Breast epithelium (tissue), 3 donors: ENCODE measurements at regions not wholly inside any gene's neighbourhood (a gene's known extent, or its start where the extent isn't known, plus 50 kb on each side); places are given as distances from the start of the nearest gene placed in this dataset.

ENCODE experiments used
- POLR2A ChIP-seq: fragments of 450-650 bp; IDR thresholded peaks from one replicate; pipeline ENCODE4 v1.6.1; 2016; ENCODE audit warnings: antibody characterized with exemption, mild to moderate bottlenecking, moderate library complexity
- POLR2AphosphoS5 ChIP-seq, 3 donors: sonication (generic); formaldehyde crosslinking; IDR thresholded peaks; one replicate each; pipeline ENCODE4 v1.6.1; 2017; ENCODE audit warnings: antibody characterized with exemption in 3 of 3
- TF ChIP-seq, protein P1 (sequence below), 3 donors: fragments of 450-650 bp; IDR thresholded peaks; one replicate each; pipeline ENCODE4 v1.5.1; 2016 to 2017; ENCODE audit warnings: antibody characterized with exemption in 3 of 3, mild to moderate bottlenecking in 3 of 3, moderate library complexity in 3 of 3

DNA sequence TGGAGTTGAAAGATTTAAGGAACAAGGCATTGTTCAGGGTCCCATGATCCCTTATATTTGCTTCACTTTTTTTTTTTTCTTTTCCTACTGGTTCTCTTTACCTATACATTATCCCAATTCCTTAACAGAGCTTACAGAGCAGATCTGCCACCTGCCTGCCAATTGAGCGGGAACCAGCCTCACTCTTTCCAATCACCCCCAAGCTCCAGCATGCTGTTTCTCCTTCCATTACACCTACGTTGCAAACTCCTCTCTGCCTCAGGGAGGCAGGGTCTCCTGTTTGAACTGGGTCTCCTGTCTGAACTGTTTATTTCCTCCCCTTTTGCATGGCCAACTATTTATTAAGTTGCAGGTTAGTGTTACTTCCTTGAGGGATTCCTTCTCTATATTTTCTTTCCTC lies 77.2 kb upstream of the SLC38A11 start:
- TF ChIP-seq POLR2AphosphoS5 (IDR thresholded peaks at IDR 0.05) (no peak), POLR2A (no peak)
- TF ChIP-seq, protein P1, sequence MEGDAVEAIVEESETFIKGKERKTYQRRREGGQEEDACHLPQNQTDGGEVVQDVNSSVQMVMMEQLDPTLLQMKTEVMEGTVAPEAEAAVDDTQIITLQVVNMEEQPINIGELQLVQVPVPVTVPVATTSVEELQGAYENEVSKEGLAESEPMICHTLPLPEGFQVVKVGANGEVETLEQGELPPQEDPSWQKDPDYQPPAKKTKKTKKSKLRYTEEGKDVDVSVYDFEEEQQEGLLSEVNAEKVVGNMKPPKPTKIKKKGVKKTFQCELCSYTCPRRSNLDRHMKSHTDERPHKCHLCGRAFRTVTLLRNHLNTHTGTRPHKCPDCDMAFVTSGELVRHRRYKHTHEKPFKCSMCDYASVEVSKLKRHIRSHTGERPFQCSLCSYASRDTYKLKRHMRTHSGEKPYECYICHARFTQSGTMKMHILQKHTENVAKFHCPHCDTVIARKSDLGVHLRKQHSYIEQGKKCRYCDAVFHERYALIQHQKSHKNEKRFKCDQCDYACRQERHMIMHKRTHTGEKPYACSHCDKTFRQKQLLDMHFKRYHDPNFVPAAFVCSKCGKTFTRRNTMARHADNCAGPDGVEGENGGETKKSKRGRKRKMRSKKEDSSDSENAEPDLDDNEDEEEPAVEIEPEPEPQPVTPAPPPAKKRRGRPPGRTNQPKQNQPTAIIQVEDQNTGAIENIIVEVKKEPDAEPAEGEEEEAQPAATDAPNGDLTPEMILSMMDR (IDR thresholded peaks at IDR 0.05) = no peak
